ENCODE measurements at regions not wholly inside any gene's neighbourhood (a gene's known extent, or its start where the extent isn't known, plus 50 kb on each side); places are given as distances from the start of the nearest gene placed in this dataset.

DNA sequence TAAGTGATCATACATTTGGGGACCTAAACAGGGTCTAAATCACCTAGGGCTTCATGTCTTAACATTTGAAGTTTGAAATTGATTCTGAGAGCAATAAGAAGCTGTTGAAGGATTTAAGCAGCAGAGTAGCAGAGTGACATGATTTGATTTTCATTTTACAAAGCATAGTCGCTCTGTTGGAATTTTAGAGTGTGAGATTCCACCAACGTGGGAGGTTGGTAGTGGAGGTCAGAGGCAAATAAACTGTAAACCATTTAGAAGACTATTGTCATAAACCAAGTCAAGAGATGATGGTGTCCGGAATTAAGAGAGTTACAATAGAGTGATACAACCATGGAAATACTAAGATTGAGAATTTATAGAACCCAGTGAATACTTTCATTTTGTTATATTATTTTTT is 52.7 kb upstream of the ZDHHC17 start:
- DNase-seq, result no peak

GRCh38 chr12:76713130-76713529 is 50.8 kb upstream of the ZDHHC17 start:
- no peak for DNase-seq

DNA sequence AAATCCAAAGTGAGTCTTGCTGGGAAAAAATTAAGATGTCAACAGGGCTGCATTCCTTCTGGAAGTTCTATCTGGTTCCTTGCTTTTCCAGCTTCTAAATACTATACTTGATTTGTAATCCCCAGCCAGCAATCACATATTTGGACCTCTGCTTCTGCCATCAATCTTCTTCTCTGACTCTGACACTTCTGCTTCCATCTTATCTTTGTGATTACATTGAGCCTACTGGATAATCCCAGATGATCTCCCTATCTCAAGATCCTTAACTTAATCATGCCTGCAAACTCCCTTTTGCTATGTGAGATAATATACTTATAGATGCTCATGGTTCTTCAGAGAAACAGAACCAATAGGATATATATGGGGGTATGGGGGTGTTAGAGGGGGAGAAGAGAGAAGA is 49.9 kb upstream of the ZDHHC17 start:
- no peak for DNase-seq

Measured in activated CD4-positive, alpha-beta T cell treated with anti-CD3 and anti-CD28 coated beads, Interleukin-2, amount 50 U/mL, for 16 hours (primary cell).